ENCODE measurements at regions not wholly inside any gene's neighbourhood (a gene's known extent, or its start where the extent isn't known, plus 50 kb on each side); places are given as distances from the start of the nearest gene placed in this dataset.

DNA sequence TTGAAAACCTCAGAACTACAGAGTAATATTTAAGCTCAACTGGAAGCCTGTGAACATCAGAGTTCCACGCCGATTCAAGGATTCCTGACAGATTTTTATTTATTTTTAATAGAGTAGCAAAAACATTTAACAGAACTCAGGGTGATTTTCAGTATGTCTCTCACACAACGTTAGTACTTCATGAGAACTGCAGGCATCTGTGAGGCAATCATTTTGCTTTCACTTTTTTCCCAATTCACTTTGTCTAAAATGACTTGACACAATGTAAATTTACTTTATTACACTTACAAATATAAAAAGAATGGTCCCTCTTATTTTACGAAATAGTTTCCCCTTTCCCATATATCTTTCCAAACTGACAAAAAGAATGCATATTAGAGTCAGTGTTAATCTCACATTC, 869.5 kb upstream of the EPHA5 start:
- no peak for TF ChIP-seq EZH2 (optimal IDR thresholded peaks at IDR 0.05; ENCODE audit: low read depth, low read length)
- TF ChIP-seq CTCF (IDR thresholded peaks at IDR 0.05; ENCODE audit: low read length), result no peak
- no peak for TF ChIP-seq EZH2phosphoT487 (IDR thresholded peaks at IDR 0.05; ENCODE audit: low read length)

Measured in MM.1S (cell line).